ENCODE measurements at regions not wholly inside any gene's neighbourhood (a gene's known extent, or its start where the extent isn't known, plus 50 kb on each side); places are given as distances from the start of the nearest gene placed in this dataset.

- no peak overlapping the region for H3K4me3 Mint-ChIP-seq
- no peaks in the 10 kb centered on the region for H3K27me3 Mint-ChIP-seq
- H3K36me3 Mint-ChIP-seq: no peaks in the 10 kb centered on the region
- ATAC-seq (ENCODE audit: low read depth in 2 of 2) (no peak), DNase-seq (no peak)
- no peaks in the 10 kb centered on the region for H3K4me1 Mint-ChIP-seq
- H3K9me3 Mint-ChIP-seq: peaks cover 0 to 5% (median 1%) of the 10 kb centered on the region in 7 donors
- H3K27ac Mint-ChIP-seq: no peak overlapping the region
Measured at GRCh38 chr11:28842716-28843115, 734.5 kb downstream of the METTL15 start.

DNA sequence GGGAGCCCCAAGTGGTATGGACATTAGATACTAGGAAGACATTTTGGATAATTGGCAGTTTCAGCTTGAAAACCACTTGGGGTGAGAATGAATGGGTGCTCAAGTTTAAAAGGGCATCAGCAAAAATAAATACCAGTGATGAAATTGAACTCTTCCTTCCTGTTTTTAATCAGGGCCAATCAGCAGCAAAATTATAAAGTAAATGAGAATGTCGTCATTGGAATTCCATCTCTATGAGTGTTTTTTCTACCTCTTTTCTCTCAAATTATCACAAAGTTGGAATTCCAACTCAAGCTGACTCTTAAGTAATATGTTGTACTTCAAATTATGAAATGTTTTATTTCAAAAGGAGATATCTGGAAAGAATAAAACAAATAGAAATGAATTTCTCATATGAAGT lies 730.6 kb downstream of the METTL15 start:
- Mint-ChIP-seq H3K27ac (no peak overlapping the region), H3K4me1 (no peaks in the 10 kb centered on the region), H3K36me3 (no peaks in the 10 kb centered on the region), H3K9me3 (peaks cover 0 to 7% (median 0%) of the 10 kb centered on the region in 7 donors), H3K4me3 (no peak overlapping the region), H3K27me3 (no peaks in the 10 kb centered on the region)
- no peak for ATAC-seq (ENCODE audit: low read depth in 2 of 2)
- no peak for DNase-seq

DNA sequence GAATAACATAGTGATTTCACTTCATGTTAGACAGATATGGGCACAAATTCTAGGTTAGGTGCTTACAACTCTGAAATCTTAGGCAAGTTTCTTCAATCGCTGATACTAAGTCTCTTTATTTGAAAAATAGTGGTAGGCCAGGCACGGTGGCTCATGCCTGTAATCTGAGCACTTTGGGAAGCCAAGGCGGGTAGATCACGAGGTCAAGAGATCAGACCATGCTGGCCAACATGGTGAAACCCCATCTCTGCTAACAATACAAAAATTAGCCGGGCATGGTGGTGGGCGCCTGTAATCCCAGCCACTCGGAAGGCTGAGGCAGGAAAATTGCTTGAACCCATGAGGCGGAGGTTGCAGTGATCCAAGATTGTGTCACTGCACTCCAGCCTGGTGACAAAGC lies 729.4 kb downstream of the METTL15 start:
- no peaks in the 10 kb centered on the region for H3K4me1 Mint-ChIP-seq
- no peak for ATAC-seq (ENCODE audit: low read depth in 2 of 2)
- H3K4me3 Mint-ChIP-seq: no peak overlapping the region
- no peak for DNase-seq
- H3K27me3 Mint-ChIP-seq: no peaks in the 10 kb centered on the region
- H3K36me3 Mint-ChIP-seq: no peaks in the 10 kb centered on the region
- peaks cover 0 to 10% (median 2%) of the 10 kb centered on the region in 7 donors for H3K9me3 Mint-ChIP-seq
- no peak overlapping the region for H3K27ac Mint-ChIP-seq

DNA sequence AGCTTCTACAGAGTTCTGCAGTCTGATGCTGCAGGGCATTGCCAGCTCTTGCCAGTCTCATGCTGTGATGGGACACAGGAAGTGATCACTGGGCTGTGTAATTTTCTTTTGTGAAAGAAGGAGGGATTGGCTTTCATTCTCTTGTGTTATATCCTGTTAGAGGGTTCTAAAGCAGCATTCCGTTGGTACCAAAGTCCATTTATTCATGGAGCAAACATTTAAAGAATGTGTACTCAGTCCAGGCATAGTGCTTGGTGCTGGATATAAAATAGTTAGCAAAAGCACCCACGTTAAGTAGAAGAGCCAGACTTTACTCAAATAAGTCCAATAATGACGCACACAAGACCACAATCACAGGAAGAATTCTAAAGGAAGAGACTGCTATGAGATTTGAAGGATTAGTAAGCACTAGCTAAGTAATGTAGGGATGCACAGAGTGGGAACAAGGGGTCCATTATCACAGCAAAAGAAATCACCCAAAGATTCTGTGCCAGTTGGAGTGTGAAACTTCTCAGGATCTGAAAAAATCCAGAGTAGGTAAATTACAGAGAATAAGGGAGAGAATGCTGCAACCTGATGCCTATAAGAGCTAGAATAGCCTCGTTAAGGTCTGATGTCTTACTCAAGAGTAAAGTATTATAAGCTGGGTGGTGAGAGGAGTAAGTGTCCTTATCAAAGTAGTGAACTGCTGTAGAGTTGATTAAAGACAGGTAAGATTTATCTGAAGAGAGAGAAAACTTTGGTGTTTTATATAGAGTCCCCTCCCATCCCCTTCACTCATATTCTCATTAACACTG lies 728.3 kb downstream of the METTL15 start:
- Mint-ChIP-seq H3K4me1 (no peaks in the 10 kb centered on the region), H3K36me3 (no peaks in the 10 kb centered on the region), H3K4me3 (no peak overlapping the region), H3K9me3 (peaks cover 0 to 10% (median 2%) of the 10 kb centered on the region in 7 donors), H3K27ac (no peak overlapping the region), H3K27me3 (no peaks in the 10 kb centered on the region)
- ATAC-seq (ENCODE audit: low read depth in 2 of 2) (no peak), DNase-seq (no peak)

DNA sequence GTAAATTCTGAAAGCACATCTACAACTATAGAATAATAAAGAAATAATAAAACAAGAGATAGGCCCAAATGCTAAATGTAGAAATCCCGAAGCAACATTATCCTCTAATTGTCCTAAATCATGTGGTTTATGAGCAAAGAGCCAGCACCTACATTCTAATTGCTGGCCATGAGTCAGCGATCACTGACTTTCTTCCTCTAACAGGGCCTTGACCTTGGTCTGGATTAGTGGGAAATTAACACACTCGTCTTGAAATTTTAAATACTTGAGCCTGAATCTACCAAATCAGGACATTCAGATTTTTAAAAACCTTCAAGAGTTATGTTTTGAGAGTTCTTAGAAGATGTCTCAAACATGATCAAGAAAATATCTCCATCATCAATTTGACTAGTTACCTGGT lies 727.6 kb downstream of the METTL15 start:
- Mint-ChIP-seq H3K27me3 (no peaks in the 10 kb centered on the region), H3K36me3 (no peaks in the 10 kb centered on the region)

DNA sequence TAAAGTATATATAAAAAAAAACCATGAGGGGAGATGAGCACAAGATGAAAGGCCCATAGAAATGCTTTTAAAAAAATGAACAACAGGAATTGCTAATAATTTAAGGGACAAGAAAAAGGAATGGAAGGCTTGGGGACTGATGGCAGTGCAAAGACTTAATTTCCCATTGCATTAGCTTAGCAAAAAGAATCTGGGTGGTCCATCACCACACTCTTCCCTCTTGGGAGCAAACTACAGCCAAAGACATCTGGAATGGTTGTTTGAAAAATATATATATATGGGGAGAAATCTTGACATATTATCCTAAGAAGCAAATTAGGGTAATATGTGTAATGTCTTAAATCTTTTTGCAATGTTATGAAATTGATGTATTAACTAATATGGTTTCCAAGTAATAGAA lies 727.1 kb downstream of the METTL15 start:
- no peak for DNase-seq
- H3K36me3 Mint-ChIP-seq: no peaks in the 10 kb centered on the region
- no peaks in the 10 kb centered on the region for H3K4me1 Mint-ChIP-seq
- H3K9me3 Mint-ChIP-seq: peaks cover 0 to 10% (median 2%) of the 10 kb centered on the region in 7 donors
- no peak for ATAC-seq (ENCODE audit: low read depth in 2 of 2)
- no peak overlapping the region for H3K27ac Mint-ChIP-seq
- H3K4me3 Mint-ChIP-seq: no peak overlapping the region
- no peaks in the 10 kb centered on the region for H3K27me3 Mint-ChIP-seq

More for the DNA sequence above, 727.6 kb downstream of the METTL15 start:
- Mint-ChIP-seq H3K9me3 (peaks cover 0 to 10% (median 2%) of the 10 kb centered on the region in 7 donors), H3K4me1 (no peaks in the 10 kb centered on the region), H3K4me3 (no peak overlapping the region), H3K27ac (no peak overlapping the region)
- DNase-seq (no peak), ATAC-seq (ENCODE audit: low read depth in 2 of 2) (no peak)

DNA sequence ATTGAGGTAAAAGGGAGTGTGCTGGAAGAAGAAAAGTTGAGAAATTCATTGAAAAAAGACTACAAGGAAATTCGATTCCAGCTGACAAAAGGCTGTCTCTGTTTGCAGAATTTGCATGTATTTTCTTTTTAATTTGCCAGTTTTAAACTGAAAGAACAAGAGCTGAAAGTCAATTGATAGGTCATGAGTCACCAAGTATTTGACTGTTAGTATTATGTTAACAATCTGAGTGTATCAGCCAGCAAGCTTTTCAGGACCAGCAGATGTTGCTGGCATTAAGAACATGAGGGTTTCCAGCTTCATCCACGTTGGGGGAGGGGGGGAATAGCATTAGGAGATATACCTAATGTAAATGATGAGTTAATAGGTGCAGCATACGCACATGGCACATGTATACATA lies 726.7 kb downstream of the METTL15 start:
- Mint-ChIP-seq H3K9me3 (peaks cover 0 to 10% (median 2%) of the 10 kb centered on the region in 7 donors), H3K4me1 (no peaks in the 10 kb centered on the region), H3K36me3 (no peaks in the 10 kb centered on the region), H3K27me3 (no peaks in the 10 kb centered on the region), H3K4me3 (no peak overlapping the region), H3K27ac (no peak overlapping the region)
- no peak for DNase-seq
- no peak for ATAC-seq (ENCODE audit: low read depth in 2 of 2)

DNA sequence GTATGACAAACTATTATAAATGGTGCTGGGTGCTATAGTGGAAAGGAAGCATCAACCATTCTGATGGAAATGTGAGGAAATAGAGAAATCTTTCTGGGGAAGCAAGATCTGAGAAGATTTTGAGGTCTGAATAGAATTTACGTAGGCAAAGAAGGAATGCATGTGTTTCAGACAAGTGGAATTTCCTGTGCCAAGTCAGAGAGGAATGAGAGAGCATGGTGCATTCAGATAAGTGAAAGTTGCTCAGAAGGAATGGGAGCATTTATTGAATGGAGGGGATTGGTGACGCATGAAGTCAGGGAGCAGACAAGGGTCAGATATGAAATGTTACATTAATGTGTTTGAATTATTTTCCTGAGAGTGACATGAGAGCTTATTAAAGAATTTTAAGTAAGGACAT lies 725.5 kb downstream of the METTL15 start:
- Mint-ChIP-seq H3K4me1 (no peaks in the 10 kb centered on the region), H3K27me3 (no peaks in the 10 kb centered on the region), H3K36me3 (no peaks in the 10 kb centered on the region), H3K4me3 (no peak overlapping the region), H3K27ac (no peak overlapping the region), H3K9me3 (peaks cover 0 to 16% (median 2%) of the 10 kb centered on the region in 7 donors)
- ATAC-seq (ENCODE audit: low read depth in 2 of 2) (no peak), DNase-seq (no peak)

GRCh38 chr11:28833169-28833568 lies 725.0 kb downstream of the METTL15 start:
- Mint-ChIP-seq H3K4me3 (no peak overlapping the region), H3K27ac (no peak overlapping the region), H3K36me3 (no peaks in the 10 kb centered on the region), H3K9me3 (peaks cover 0 to 16% (median 2%) of the 10 kb centered on the region in 7 donors), H3K4me1 (no peaks in the 10 kb centered on the region), H3K27me3 (no peaks in the 10 kb centered on the region)
- ATAC-seq (ENCODE audit: low read depth in 2 of 2) (no peak), DNase-seq (no peak)

GRCh38 chr11:28826807-28827206 lies 718.6 kb downstream of the METTL15 start:
- H3K27me3 Mint-ChIP-seq: no peaks in the 10 kb centered on the region
- no peaks in the 10 kb centered on the region for H3K36me3 Mint-ChIP-seq
- H3K27ac Mint-ChIP-seq: no peak overlapping the region
- peaks cover 3 to 18% (median 11%) of the 10 kb centered on the region in 7 donors for H3K9me3 Mint-ChIP-seq
- no peak overlapping the region for H3K4me3 Mint-ChIP-seq
- ATAC-seq (ENCODE audit: low read depth in 2 of 2) (no peak), DNase-seq (no peak)
- H3K4me1 Mint-ChIP-seq: no peaks in the 10 kb centered on the region

DNA sequence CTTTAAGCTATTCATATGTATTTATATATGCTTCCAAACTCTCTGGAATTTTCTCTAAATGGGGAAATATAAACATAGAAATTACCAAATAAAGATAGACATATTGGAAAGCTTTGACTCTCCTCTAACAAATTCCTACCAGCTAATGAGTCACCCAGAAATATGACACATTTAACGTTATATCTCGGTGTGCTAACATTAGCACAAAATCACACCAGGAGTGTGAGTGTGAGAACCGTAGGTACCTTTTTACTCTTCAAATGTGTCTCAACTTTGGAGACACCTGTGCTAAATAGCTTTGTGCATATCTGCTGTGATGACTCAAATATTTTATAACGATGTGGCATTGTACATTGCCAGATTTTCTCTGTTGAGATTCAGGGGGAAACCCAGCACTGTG lies 714.4 kb downstream of the METTL15 start:
- Mint-ChIP-seq H3K9me3 (peaks cover 3 to 17% (median 9%) of the 10 kb centered on the region in 7 donors), H3K4me3 (no peak overlapping the region), H3K4me1 (no peaks in the 10 kb centered on the region), H3K27me3 (no peaks in the 10 kb centered on the region), H3K36me3 (no peaks in the 10 kb centered on the region), H3K27ac (no peak overlapping the region)
- ATAC-seq (ENCODE audit: low read depth in 2 of 2) (no peak), DNase-seq (no peak)

DNA sequence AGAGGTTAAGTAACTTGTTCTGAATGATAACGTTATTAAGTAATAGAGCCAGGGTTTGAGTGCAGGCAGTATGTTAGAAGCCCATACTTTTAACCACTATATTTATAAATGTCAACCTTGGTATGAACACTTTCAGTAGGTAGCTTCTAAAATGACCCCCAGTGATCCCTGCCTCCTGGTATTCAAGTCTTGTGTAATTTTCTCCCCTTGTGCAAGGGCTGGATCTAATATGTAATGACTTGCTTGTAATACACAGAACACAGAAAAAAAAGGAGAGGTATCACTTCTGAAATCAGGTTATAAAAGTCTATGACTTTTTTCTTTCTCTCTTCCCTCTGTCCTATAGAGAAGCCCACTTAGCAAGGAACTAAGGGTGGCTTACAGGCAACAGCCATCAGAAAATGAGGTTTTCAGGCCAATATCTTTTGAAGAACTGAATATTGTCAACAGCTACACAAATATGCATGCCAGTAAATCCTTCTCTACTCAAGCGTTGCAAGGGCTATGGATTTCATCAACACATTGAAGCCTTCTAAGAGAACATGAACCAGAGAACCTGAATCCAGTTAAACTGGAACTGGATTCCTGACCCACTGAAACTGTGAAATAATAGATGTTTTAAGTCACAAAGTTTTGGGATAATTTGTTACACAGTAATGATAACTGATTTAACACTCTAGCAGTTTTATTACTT lies 712.3 kb downstream of the METTL15 start:
- H3K9me3 Mint-ChIP-seq: peaks cover 0 to 6% (median 5%) of the 10 kb centered on the region in 7 donors
- ATAC-seq (ENCODE audit: low read depth in 2 of 2): no peak
- no peak overlapping the region for H3K4me3 Mint-ChIP-seq
- H3K27me3 Mint-ChIP-seq: no peaks in the 10 kb centered on the region
- no peaks in the 10 kb centered on the region for H3K4me1 Mint-ChIP-seq
- H3K27ac Mint-ChIP-seq: no peak overlapping the region
- no peaks in the 10 kb centered on the region for H3K36me3 Mint-ChIP-seq
- no peak for DNase-seq

GRCh38 chr11:28819741-28820140 lies 711.6 kb downstream of the METTL15 start:
- H3K27ac Mint-ChIP-seq: no peak overlapping the region
- ATAC-seq (ENCODE audit: low read depth in 2 of 2): no peak
- no peak overlapping the region for H3K4me3 Mint-ChIP-seq
- no peaks in the 10 kb centered on the region for H3K36me3 Mint-ChIP-seq
- no peaks in the 10 kb centered on the region for H3K4me1 Mint-ChIP-seq
- H3K9me3 Mint-ChIP-seq: peaks cover 0 to 12% (median 5%) of the 10 kb centered on the region in 7 donors
- H3K27me3 Mint-ChIP-seq: no peaks in the 10 kb centered on the region
- DNase-seq: no peak

DNA sequence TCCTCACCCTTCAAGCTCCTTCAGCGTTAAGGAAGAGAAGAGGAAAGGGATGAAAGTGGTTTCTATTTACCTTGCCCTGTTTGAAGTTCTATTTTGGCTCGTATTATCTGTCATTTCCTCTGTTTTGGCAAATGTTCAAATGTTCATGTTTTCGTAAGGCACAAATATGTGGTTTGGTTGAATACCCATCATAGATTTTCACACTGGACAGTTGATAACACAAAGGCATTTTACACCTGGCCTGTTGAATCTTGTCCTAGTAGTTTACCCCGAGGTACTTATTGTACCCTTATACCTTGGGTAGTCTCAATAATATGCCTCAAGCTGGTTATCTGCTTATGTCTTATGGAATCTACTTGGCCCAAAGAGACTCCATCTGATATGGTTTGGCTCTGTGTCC lies 706.9 kb downstream of the METTL15 start:
- Mint-ChIP-seq H3K9me3 (peaks cover 0 to 9% (median 2%) of the 10 kb centered on the region in 7 donors), H3K36me3 (no peaks in the 10 kb centered on the region)
- ATAC-seq (ENCODE audit: low read depth in 2 of 2): no peak

More for the DNA sequence above, 706.9 kb downstream of the METTL15 start:
- H3K27ac Mint-ChIP-seq: no peak overlapping the region
- no peaks in the 10 kb centered on the region for H3K4me1 Mint-ChIP-seq
- no peak for DNase-seq
- H3K4me3 Mint-ChIP-seq: peak overlapping the region in 1 of 8 donors; percentile 46
- no peaks in the 10 kb centered on the region for H3K27me3 Mint-ChIP-seq
